HepG2 (cell line): ENCODE measurements at regions not wholly inside any gene's neighbourhood (a gene's known extent, or its start where the extent isn't known, plus 50 kb on each side); places are given as distances from the start of the nearest gene placed in this dataset.

Experiments
- CTCF ChIP-seq: sonication (generic); formaldehyde crosslinking; IDR thresholded peaks from 2 replicates; pipeline ENCODE4 v1.5.0; 2020; ENCODE audit warnings: mild to moderate bottlenecking, missing genetic modification reagents, moderate library complexity
- KDM2A ChIP-seq: sonication (generic); formaldehyde crosslinking; IDR thresholded peaks from 2 replicates; pipeline ENCODE4 v1.4.0; 2020; ENCODE audit warnings: low read depth, missing genetic modification reagents, borderline replicate concordance

- TF ChIP-seq KDM2A (CRISPR knock-in tag) = no peak
- TF ChIP-seq CTCF = no peak
Observed at GRCh38 chr7:24384362-24385030, 100.5 kb downstream of the NPY start.
